ENCODE measurements at regions not wholly inside any gene's neighbourhood (a gene's known extent, or its start where the extent isn't known, plus 50 kb on each side); places are given as distances from the start of the nearest gene placed in this dataset.

- TF ChIP-seq CTCF (IDR thresholded peaks at IDR 0.05; ENCODE audit: low read depth, low read length): no peak
- DNase-seq (ENCODE audit: low read depth, low spot score): peak; percentile 63
- ChIA-PET CTCF (interaction anchor here (1.2 to 1.3 kb wide), 2 partner anchors 36 to 605 kb away, joined by 4 to 6 read pairs; no protein-coding TSS in a partner anchor), POLR2A (interaction anchor here (0.5 to 1.0 kb wide), 2 partner anchors 20 to 73 kb away, joined by 3 read pairs; no protein-coding TSS in a partner anchor)
- no peaks in the 10 kb centered on the region for H3K9me3 ChIP-seq (ENCODE audit: control insufficient read depth, insufficient read depth, low read length)
- no peak overlapping the region for H3K4me3 ChIP-seq (ENCODE audit: low read depth, low read length)
- peak overlapping the region; percentile 42 for H3K27ac ChIP-seq (ENCODE audit: low read depth, low read length)
- H3K27me3 ChIP-seq (ENCODE audit: control insufficient read depth, insufficient read depth, low read length): no peaks in the 10 kb centered on the region
These were observed 501.5 kb downstream of the SUCLA2 start for GRCh38 chr13:47499358-47500150.

GRCh38 chr13:47484548-47484947 lies 516.5 kb downstream of the SUCLA2 start:
- TF ChIP-seq CTCF (IDR thresholded peaks at IDR 0.05; ENCODE audit: low read depth, low read length): no peak
- POLR2A ChIA-PET: no interaction called here
- CTCF ChIA-PET: interaction anchor here (1.0 to 1.6 kb wide), 2 partner anchors 25 to 590 kb away, joined by 3 to 4 read pairs; no protein-coding TSS in a partner anchor
- DNase-seq (ENCODE audit: low read depth, low spot score): peak; percentile 52
- no peaks in the 10 kb centered on the region for H3K27me3 ChIP-seq (ENCODE audit: control insufficient read depth, insufficient read depth, low read length)
- H3K27ac ChIP-seq (ENCODE audit: low read depth, low read length): peak overlapping the region; percentile 60
- H3K9me3 ChIP-seq (ENCODE audit: control insufficient read depth, insufficient read depth, low read length): no peaks in the 10 kb centered on the region
- H3K4me3 ChIP-seq (ENCODE audit: low read depth, low read length): no peak overlapping the region

GRCh38 chr13:47481536-47481935 lies 519.5 kb downstream of the SUCLA2 start:
- no peak for TF ChIP-seq CTCF (IDR thresholded peaks at IDR 0.05; ENCODE audit: low read depth, low read length)
- Histone ChIP-seq H3K9me3 (ENCODE audit: control insufficient read depth, insufficient read depth, low read length) (no peaks in the 10 kb centered on the region), H3K4me3 (ENCODE audit: low read depth, low read length) (no peak overlapping the region), H3K27ac (ENCODE audit: low read depth, low read length) (no peak overlapping the region), H3K27me3 (ENCODE audit: control insufficient read depth, insufficient read depth, low read length) (no peaks in the 10 kb centered on the region)
- no peak for DNase-seq (ENCODE audit: low read depth, low spot score)
- ChIA-PET CTCF (no interaction called here), POLR2A (no interaction called here)

GRCh38 chr13:47480951-47481350 lies 520.1 kb downstream of the SUCLA2 start:
- no peaks in the 10 kb centered on the region for H3K9me3 ChIP-seq (ENCODE audit: control insufficient read depth, insufficient read depth, low read length)
- DNase-seq (ENCODE audit: low read depth, low spot score): no peak
- TF ChIP-seq CTCF (IDR thresholded peaks at IDR 0.05; ENCODE audit: low read depth, low read length): no peak
- H3K4me3 ChIP-seq (ENCODE audit: low read depth, low read length): no peak overlapping the region
- POLR2A ChIA-PET: interaction anchor here (1.2 kb wide), 1 partner anchor 587 kb away, joined by 6 read pairs; no protein-coding TSS in a partner anchor
- H3K27me3 ChIP-seq (ENCODE audit: control insufficient read depth, insufficient read depth, low read length): no peaks in the 10 kb centered on the region
- no peak overlapping the region for H3K27ac ChIP-seq (ENCODE audit: low read depth, low read length)
- CTCF ChIA-PET: no interaction called here

GRCh38 chr13:47480121-47480520 lies 521.0 kb downstream of the SUCLA2 start:
- DNase-seq (ENCODE audit: low read depth, low spot score): peak; percentile 82
- CTCF ChIA-PET: interaction anchor here (1.0 kb wide), 1 partner anchor 18 kb away, joined by 3 read pairs; no protein-coding TSS in a partner anchor
- POLR2A ChIA-PET: interaction anchor here (0.8 to 1.2 kb wide), 2 partner anchors 20 to 586 kb away, joined by 3 to 6 read pairs; no protein-coding TSS in a partner anchor
- TF ChIP-seq CTCF (IDR thresholded peaks at IDR 0.05; ENCODE audit: low read depth, low read length): no peak
- H3K27me3 ChIP-seq (ENCODE audit: control insufficient read depth, insufficient read depth, low read length): no peaks in the 10 kb centered on the region
- H3K27ac ChIP-seq (ENCODE audit: low read depth, low read length): peak overlapping the region; percentile 75
- no peak overlapping the region for H3K4me3 ChIP-seq (ENCODE audit: low read depth, low read length)
- no peaks in the 10 kb centered on the region for H3K9me3 ChIP-seq (ENCODE audit: control insufficient read depth, insufficient read depth, low read length)

Data from AG04450 (cell line).